D341Med (cell line): ENCODE measurements at regions not wholly inside any gene's neighbourhood (a gene's known extent, or its start where the extent isn't known, plus 50 kb on each side); places are given as distances from the start of the nearest gene placed in this dataset.
"Not testable (repeated sequence)": the region's sequence is repeated elsewhere in the genome, so short reads cannot be mapped to it uniquely, and the experiment has no call there.

ENCODE experiments used
- DNase-seq: peaks from one replicate; pipeline ENCODE4 v3.0.0; 2012; ENCODE audit warnings: low spot score

GRCh38 chr2:224261326-224261725, 140.6 kb downstream of the FAM124B start:
- no peak for DNase-seq

- no peak for DNase-seq
These were observed 141.4 kb downstream of the FAM124B start for GRCh38 chr2:224260372-224261020.

GRCh38 chr2:224259831-224260230, 142.1 kb downstream of the FAM124B start:
- DNase-seq, result no peak

GRCh38 chr2:224258059-224258458, 143.8 kb downstream of the FAM124B start:
- DNase-seq, result no peak

- no peak for DNase-seq
These were observed 144.8 kb downstream of the FAM124B start for GRCh38 chr2:224257156-224257555.

GRCh38 chr2:224253464-224253863, 148.4 kb downstream of the FAM124B start:
- DNase-seq, result no peak

- no peak for DNase-seq
These were observed 149.3 kb downstream of the FAM124B start for GRCh38 chr2:224252631-224253030.

- no peak for DNase-seq
These were observed 152.9 kb downstream of the FAM124B start for GRCh38 chr2:224248944-224249371.

GRCh38 chr2:224242561-224242960, 159.3 kb downstream of the FAM124B start:
- no peak for DNase-seq

- no peak for DNase-seq
These were observed 160.1 kb downstream of the FAM124B start for GRCh38 chr2:224241812-224242211.

GRCh38 chr2:224241001-224241400, 160.9 kb downstream of the FAM124B start:
- DNase-seq, result no peak

- no peak for DNase-seq
These were observed 177.9 kb downstream of the FAM124B start for GRCh38 chr2:224223851-224224555.

GRCh38 chr2:224222974-224223373, 178.9 kb downstream of the FAM124B start:
- DNase-seq, result no peak

GRCh38 chr2:224222291-224222690, 179.6 kb downstream of the FAM124B start:
- DNase-seq, result no peak

GRCh38 chr2:224221455-224221913, 180.4 kb downstream of the FAM124B start:
- no peak for DNase-seq

GRCh38 chr2:224220586-224221255, 181.2 kb downstream of the FAM124B start:
- DNase-seq, result no peak

GRCh38 chr2:224219781-224220180, 180.7 kb upstream of the SERPINE2 start:
- no peak for DNase-seq

- DNase-seq, result no peak
These were observed 178.9 kb upstream of the SERPINE2 start for GRCh38 chr2:224217962-224218347.

GRCh38 chr2:224217233-224217961, 178.3 kb upstream of the SERPINE2 start:
- DNase-seq, result no peak

- DNase-seq, result not testable (repeated sequence)
These were observed 176.5 kb upstream of the SERPINE2 start for GRCh38 chr2:224215611-224216010.

GRCh38 chr2:224213396-224213795, 174.3 kb upstream of the SERPINE2 start:
- no peak for DNase-seq

GRCh38 chr2:224211791-224212190, 172.7 kb upstream of the SERPINE2 start:
- DNase-seq, result no peak

- no peak for DNase-seq
These were observed 172.0 kb upstream of the SERPINE2 start for GRCh38 chr2:224211181-224211480.
